ENCODE measurements at regions not wholly inside any gene's neighbourhood (a gene's known extent, or its start where the extent isn't known, plus 50 kb on each side); places are given as distances from the start of the nearest gene placed in this dataset.

GRCh38 chr14:84544486-84545131, 985.3 kb upstream of the FLRT2 start:
- DNase-seq (ENCODE audit: low read depth, low spot score): no peak

DNA sequence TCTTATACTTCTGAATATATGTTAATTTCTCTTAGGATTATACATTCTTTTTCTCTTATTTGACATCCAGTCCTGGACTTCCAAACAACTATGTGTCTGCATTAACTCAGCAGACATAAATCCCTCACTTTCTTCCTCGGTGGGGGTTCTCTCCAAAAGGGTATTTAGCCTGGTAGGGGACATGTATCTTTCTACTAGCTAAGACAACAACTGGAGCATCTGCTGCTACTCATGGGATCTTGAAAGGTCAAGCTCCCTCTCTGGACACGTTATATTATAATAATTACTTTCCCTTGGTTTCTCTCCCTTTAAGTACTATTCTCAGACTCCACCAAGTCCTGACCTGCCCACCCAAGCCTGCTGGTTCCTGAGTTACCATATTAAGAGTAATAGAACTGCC, 983.7 kb upstream of the FLRT2 start:
- DNase-seq (ENCODE audit: low read depth, low spot score): no peak

GRCh38 chr14:84554136-84554535, 975.8 kb upstream of the FLRT2 start:
- DNase-seq (ENCODE audit: low read depth, low spot score): no peak

- no peak for DNase-seq (ENCODE audit: low read depth, low spot score)
Observed at GRCh38 chr14:84555493-84555892, 974.5 kb upstream of the FLRT2 start.

DNA sequence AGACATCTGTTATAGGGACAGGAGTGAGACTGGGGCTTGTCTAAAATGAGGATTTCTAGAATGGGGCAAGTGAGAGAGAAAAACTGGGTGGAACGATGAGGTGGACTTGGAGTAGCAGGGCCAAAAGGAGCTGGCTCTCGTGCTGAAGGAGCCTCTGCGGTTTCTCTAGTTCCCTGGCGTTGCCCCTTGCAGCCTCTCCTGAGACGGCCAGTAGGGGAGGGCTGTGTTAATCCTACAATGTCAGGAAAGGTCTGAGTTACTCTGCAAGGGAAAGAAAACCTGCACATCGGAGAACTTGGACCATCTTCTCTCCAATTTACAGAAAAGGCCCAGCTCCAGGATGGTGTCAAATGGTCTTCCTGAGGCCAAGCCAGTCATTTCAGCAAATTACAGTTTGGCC, 963.8 kb upstream of the FLRT2 start:
- no peak for DNase-seq (ENCODE audit: low read depth, low spot score)

- no peak for DNase-seq (ENCODE audit: low read depth, low spot score)
Observed at GRCh38 chr14:84575681-84576080, 954.3 kb upstream of the FLRT2 start.

GRCh38 chr14:84579292-84579691, 950.7 kb upstream of the FLRT2 start:
- no peak for DNase-seq (ENCODE audit: low read depth, low spot score)

DNA sequence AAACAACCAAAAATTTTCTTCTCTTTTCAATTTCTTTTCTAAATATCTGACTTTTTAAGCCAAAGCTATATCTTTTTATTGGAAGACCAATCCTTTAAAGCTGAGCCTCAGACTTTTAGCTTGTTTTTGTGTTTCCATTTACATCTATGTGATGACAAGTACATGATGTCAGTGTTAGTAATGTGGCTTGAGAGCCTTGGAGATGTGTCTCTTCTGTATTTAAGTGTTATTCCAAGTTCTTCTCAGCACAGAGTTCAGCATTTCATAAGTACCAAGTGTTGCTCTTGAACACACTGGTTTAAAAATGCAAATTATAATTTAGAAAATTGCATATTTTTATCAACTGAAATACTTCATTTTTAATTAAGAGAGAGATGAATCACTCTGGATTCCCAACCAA, 948.9 kb upstream of the FLRT2 start:
- no peak for DNase-seq (ENCODE audit: low read depth, low spot score)

DNA sequence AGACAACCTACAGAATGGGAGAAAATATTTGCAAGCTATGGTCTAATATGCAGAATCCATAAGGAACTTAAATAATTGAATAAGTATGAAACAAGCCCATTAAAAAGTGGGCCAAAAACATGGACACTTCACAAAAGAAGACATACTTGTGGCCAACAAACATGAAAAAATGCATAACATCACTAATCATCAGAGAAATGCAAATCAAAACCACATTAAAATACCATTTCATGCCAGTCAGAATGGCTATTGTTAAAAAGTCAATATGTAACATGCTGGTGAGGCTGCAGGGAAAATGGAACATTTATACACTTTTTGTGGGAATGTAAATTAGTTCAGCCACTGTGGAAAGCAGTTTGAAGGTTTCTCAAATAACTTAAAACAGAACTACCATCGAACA, 945.4 kb upstream of the FLRT2 start:
- no peak for DNase-seq (ENCODE audit: low read depth, low spot score)

DNA sequence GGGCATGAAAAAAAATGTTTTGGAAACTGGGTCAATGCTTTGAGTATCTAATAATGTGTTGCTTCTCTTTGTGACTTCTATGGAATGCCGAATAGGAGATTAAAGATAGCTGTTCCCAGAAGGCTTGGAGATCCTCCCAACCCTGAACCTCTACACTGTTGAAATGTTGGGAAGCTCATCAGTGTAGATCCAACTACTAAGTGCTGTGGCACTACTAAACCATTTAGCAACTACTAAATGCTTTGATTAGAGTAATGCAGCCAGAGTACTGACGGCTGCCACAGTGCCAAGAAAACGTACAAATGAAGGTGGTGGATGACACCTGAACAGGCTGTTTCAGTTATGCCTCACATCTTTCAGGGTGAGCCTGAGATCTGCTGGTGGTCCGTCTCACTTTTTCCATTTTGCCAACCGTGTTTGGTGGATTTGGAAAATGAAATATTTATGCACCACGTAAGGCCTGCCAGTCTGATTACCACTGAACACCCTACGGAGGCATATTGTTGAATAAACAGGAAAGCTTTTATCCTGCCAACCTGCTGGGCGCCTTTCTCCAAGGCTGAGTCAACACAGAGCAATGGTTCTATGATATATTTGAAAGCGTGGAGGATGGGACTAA, 938.0 kb upstream of the FLRT2 start:
- no peak for DNase-seq (ENCODE audit: low read depth, low spot score)

- DNase-seq (ENCODE audit: low read depth, low spot score): no peak
Observed at GRCh38 chr14:84592770-84593169, 937.2 kb upstream of the FLRT2 start.

DNA sequence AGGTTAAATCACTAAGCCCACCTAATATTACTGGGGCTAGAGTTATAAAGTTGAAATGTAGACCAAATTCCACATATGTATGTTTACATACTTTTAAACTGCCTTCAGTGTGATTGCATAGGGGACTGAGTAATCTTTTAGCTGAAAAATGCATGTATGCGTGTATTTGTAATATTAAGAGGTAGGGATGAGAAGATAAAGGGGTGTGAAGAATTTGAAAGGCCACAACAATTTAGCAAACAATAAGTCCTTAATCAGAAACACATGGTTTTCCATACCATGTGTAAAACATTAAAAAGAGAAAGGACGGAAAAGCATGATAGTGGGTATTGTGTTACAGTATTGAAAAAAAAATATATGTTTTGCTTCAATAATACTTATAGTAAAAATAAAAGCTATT, 919.9 kb upstream of the FLRT2 start:
- no peak for DNase-seq (ENCODE audit: low read depth, low spot score)

- DNase-seq (ENCODE audit: low read depth, low spot score): peak; percentile 45
Observed at GRCh38 chr14:84622357-84622756, 907.6 kb upstream of the FLRT2 start.

DNA sequence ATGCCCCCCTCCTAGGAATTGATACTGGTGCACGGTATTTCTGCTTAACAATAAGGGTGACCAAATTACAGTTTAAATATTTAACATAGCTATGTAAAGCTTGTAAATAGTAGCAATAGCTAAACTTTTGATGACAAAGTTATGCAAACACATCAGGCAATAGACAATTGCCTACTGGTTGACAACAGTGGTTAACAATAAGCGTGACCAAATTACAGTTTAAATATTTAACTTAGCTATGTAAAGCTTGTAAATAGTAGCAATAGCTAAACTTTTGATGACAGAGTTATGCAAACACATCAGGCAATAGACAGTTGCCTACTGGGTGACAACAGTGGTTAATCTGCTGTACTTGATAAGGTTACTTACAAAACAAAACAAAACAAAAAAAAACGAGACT, 886.5 kb upstream of the FLRT2 start:
- DNase-seq (ENCODE audit: low read depth, low spot score): no peak

DNA sequence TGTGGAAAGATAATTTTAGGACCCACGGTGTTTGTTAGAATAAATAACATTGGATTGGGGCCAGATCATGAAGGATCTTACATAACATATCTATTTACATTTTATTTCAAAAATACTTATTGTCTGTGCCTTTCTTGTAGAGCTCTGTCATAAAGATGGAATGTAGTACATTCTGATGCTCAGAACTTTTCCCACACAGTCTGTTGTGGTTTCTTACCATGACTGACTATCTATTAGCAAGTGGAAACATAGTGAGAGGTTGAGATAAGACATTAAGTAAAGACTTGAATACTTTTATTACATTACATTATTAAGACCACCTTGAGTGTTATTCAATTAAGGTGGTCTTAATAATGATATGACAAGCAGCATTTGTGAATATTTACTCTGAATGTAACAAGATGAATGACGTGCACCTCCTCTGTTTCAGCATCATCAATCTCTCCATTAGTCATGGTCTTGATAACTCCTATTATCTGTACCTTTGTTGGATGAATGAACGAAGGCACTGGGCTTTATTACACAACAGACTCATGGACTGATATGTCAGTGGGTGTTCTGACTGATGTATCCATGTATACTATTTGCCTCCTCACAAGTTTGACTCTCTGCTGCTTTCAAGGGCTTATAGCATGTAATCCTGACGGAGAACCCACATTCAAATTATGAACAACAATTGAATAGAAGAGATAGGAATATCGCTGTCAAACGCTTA, 883.0 kb upstream of the FLRT2 start:
- no peak for DNase-seq (ENCODE audit: low read depth, low spot score)

GRCh38 chr14:84655014-84655413, 874.9 kb upstream of the FLRT2 start:
- DNase-seq (ENCODE audit: low read depth, low spot score): no peak

GRCh38 chr14:84657911-84658310, 872.0 kb upstream of the FLRT2 start:
- no peak for DNase-seq (ENCODE audit: low read depth, low spot score)

DNA sequence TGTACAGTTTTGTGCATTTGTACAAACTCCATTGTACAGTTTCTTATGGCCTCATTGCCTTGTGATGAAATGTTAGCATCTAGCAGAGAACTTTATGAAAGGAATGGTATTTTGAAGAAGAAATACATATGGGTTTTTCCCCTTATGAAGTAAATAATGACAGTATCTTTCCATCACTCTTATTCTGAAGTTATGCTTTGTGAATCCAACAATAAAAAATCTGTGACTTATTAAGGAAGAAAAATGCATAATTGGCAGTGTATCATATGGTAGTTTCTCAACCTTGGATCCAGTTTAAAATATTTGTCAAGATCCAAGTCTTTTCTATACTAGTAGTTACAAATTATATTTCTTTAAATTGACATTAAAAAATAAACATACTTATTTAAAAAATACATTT, 859.1 kb upstream of the FLRT2 start:
- no peak for DNase-seq (ENCODE audit: low read depth, low spot score)

GRCh38 chr14:84671776-84672175, 858.2 kb upstream of the FLRT2 start:
- no peak for DNase-seq (ENCODE audit: low read depth, low spot score)

DNA sequence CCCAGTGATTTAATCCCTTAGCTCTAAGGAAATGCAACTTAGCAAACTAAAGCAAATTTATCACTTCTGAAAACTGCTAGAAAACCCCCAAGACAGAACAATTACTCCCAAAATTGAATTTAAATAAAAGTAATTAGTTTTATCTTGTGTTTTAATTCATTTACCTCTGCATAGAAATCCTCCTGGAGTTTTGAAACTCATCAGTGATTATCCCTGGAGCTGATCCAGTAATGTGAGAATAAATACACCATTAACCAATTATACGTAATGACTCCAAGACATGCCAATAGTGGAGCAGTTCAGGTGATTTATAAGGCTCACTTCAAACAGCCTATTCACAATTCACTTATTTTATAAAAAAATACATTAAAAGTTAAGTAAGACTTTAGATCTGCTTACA, 855.3 kb upstream of the FLRT2 start:
- no peak for DNase-seq (ENCODE audit: low read depth, low spot score)

GRCh38 chr14:84686550-84686949, 843.4 kb upstream of the FLRT2 start:
- DNase-seq (ENCODE audit: low read depth, low spot score): no peak

GRCh38 chr14:84688297-84689025, 841.5 kb upstream of the FLRT2 start:
- DNase-seq (ENCODE audit: low read depth, low spot score): no peak
